ENCODE measurements at regions not wholly inside any gene's neighbourhood (a gene's known extent, or its start where the extent isn't known, plus 50 kb on each side); places are given as distances from the start of the nearest gene placed in this dataset.

- Mint-ChIP-seq H3K9me3 (ENCODE audit: unreplicated experiment) (peaks cover 3% of the 10 kb centered on the region), H3K4me1 (ENCODE audit: low read depth, unreplicated experiment) (peaks cover 17% of the 10 kb centered on the region), H3K27ac (ENCODE audit: unreplicated experiment) (no peak overlapping the region), H3K4me3 (ENCODE audit: unreplicated experiment) (no peak overlapping the region), H3K27me3 (ENCODE audit: unreplicated experiment) (peaks cover 3% of the 10 kb centered on the region), H3K36me3 (ENCODE audit: unreplicated experiment) (peaks cover 1% of the 10 kb centered on the region)
- no peak for TF ChIP-seq CTCF (IDR thresholded peaks at IDR 0.05; ENCODE audit: partially characterized antibody, unreplicated experiment)
- DNase-seq: no peak
Observed at GRCh38 chr5:142408981-142409481, 84.2 kb upstream of the SPRY4 start.

- no peak for TF ChIP-seq CTCF (IDR thresholded peaks at IDR 0.05; ENCODE audit: partially characterized antibody, unreplicated experiment)
- Mint-ChIP-seq H3K27ac (ENCODE audit: unreplicated experiment) (no peak overlapping the region), H3K27me3 (ENCODE audit: unreplicated experiment) (peaks cover 3% of the 10 kb centered on the region), H3K4me3 (ENCODE audit: unreplicated experiment) (no peak overlapping the region), H3K9me3 (ENCODE audit: unreplicated experiment) (peaks cover 3% of the 10 kb centered on the region), H3K4me1 (ENCODE audit: low read depth, unreplicated experiment) (peaks cover 22% of the 10 kb centered on the region), H3K36me3 (ENCODE audit: unreplicated experiment) (no peaks in the 10 kb centered on the region)
- no peak for DNase-seq
Observed at GRCh38 chr5:142408536-142408935, 83.7 kb upstream of the SPRY4 start.

DNA sequence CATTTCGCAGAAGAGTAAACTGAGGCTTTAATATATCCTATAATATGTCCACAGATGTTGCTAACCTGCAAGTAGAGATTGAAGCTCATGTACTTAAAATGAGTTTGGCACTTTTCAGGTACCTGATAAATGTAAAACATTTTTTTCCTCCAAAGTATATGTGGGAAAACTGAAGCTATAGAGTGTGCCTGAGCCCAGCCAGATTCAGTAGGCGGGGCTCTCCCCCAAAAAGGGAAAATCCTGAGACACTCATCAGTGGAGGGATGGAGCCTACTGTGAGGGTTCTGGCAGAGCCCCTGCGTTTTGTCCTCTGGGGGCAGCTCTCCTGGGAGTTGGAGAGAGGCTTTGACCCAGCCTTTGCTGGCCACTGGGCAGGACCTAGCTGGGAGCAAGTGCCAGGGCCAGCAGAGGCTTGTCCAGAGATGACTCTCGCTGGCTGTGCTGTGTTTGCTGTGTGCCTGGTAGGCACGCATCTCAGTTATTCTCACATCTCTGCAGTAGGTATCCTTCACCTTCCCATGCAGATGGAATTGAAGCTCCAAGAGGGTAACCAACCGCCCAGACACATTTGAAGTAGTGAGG is 81.1 kb upstream of the SPRY4 start:
- DNase-seq: no peak
- Mint-ChIP-seq H3K36me3 (ENCODE audit: unreplicated experiment) (no peaks in the 10 kb centered on the region), H3K27ac (ENCODE audit: unreplicated experiment) (no peak overlapping the region), H3K4me3 (ENCODE audit: unreplicated experiment) (no peak overlapping the region), H3K27me3 (ENCODE audit: unreplicated experiment) (no peaks in the 10 kb centered on the region), H3K9me3 (ENCODE audit: unreplicated experiment) (peaks cover 3% of the 10 kb centered on the region), H3K4me1 (ENCODE audit: low read depth, unreplicated experiment) (peaks cover 13% of the 10 kb centered on the region)
- no peak for TF ChIP-seq CTCF (IDR thresholded peaks at IDR 0.05; ENCODE audit: partially characterized antibody, unreplicated experiment)

DNA sequence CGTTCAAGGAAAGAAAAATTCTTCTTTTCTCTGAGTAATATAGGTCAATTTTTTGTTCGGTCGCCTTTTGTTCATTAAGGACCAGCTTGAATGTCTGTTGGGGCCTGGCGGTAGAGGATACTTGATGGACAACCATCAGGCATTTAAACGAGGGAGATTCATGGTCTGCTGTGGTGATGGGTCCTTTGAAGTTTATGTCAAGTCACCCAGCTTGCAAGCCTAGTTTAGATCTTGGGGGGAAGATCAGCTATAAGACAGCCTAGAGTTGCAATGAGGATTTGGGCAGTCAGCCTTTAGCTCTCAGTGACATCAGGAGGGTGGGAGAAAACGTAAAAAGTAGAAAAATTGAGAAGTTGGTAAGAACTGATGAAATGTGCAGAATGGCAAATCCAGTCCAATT is 80.2 kb upstream of the SPRY4 start:
- Mint-ChIP-seq H3K9me3 (ENCODE audit: unreplicated experiment) (peaks cover 3% of the 10 kb centered on the region), H3K4me1 (ENCODE audit: low read depth, unreplicated experiment) (peaks cover 19% of the 10 kb centered on the region), H3K36me3 (ENCODE audit: unreplicated experiment) (no peaks in the 10 kb centered on the region), H3K27me3 (ENCODE audit: unreplicated experiment) (no peaks in the 10 kb centered on the region), H3K4me3 (ENCODE audit: unreplicated experiment) (no peak overlapping the region), H3K27ac (ENCODE audit: unreplicated experiment) (no peak overlapping the region)
- DNase-seq: no peak
- TF ChIP-seq CTCF (IDR thresholded peaks at IDR 0.05; ENCODE audit: partially characterized antibody, unreplicated experiment): no peak

- Mint-ChIP-seq H3K9me3 (ENCODE audit: unreplicated experiment) (peaks cover 3% of the 10 kb centered on the region), H3K27me3 (ENCODE audit: unreplicated experiment) (no peaks in the 10 kb centered on the region), H3K36me3 (ENCODE audit: unreplicated experiment) (no peaks in the 10 kb centered on the region), H3K4me3 (ENCODE audit: unreplicated experiment) (no peak overlapping the region), H3K27ac (ENCODE audit: unreplicated experiment) (no peak overlapping the region), H3K4me1 (ENCODE audit: low read depth, unreplicated experiment) (peaks cover 25% of the 10 kb centered on the region)
- TF ChIP-seq CTCF (IDR thresholded peaks at IDR 0.05; ENCODE audit: partially characterized antibody, unreplicated experiment): no peak
- DNase-seq: no peak
Observed at GRCh38 chr5:142404046-142404477, 79.2 kb upstream of the SPRY4 start.
